ENCODE measurements at regions not wholly inside any gene's neighbourhood (a gene's known extent, or its start where the extent isn't known, plus 50 kb on each side); places are given as distances from the start of the nearest gene placed in this dataset.

GRCh38 chr15:70476441-70476840, 286.9 kb downstream of the UACA start:
- intact Hi-C loops (cut with DNase I), result loop anchor here in 1 of 10 donors (5.0 kb wide), 1 partner anchor 744 kb away; no protein-coding TSS in a partner anchor
- 97 to 99% (median 98%) methylated on average over 5 of the region's 5 CpGs for WGBS, 4 donors
- TF ChIP-seq CTCF (IDR thresholded peaks at IDR 0.05), result no peak
- TF ChIP-seq POLR2A (IDR thresholded peaks at IDR 0.05), result no peak
- Histone ChIP-seq H3K27ac (no peak overlapping the region), H3K4me3 (no peak overlapping the region), H3K27me3 (peaks cover 0 to 7% (median 0%) of the 10 kb centered on the region in 9 donors), H3K36me3 (no peaks in the 10 kb centered on the region), H3K9me3 (no peaks in the 10 kb centered on the region), H3K4me1 (peaks cover 0 to 62% (median 14%) of the 10 kb centered on the region in 12 donors)
- no peak for ATAC-seq
- DNase-seq, result no peak

- Histone ChIP-seq H3K4me3 (no peak overlapping the region), H3K9me3 (no peaks in the 10 kb centered on the region), H3K4me1 (peaks cover 0 to 56% (median 14%) of the 10 kb centered on the region in 12 donors), H3K27me3 (peaks cover 0 to 7% (median 0%) of the 10 kb centered on the region in 9 donors), H3K27ac (peak overlapping the region in 1 of 12 donors; percentile 94), H3K36me3 (no peaks in the 10 kb centered on the region)
- TF ChIP-seq CTCF (IDR thresholded peaks at IDR 0.05) (no peak), POLR2A (IDR thresholded peaks at IDR 0.05) (no peak)
- DNase-seq (no peak), ATAC-seq (no peak)
- intact Hi-C loops (cut with DNase I), result loop anchor here in 1 of 10 donors (5.0 kb wide), 1 partner anchor 744 kb away; no protein-coding TSS in a partner anchor
Measured at GRCh38 chr15:70475921-70476320, 287.4 kb downstream of the UACA start.

GRCh38 chr15:70475407-70475781, 288.0 kb downstream of the UACA start:
- H3K36me3 ChIP-seq, result no peaks in the 10 kb centered on the region
- peaks cover 0 to 7% (median 0%) of the 10 kb centered on the region in 9 donors for H3K27me3 ChIP-seq
- 79 to 92% (median 88%) methylated on average over 7 of the region's 7 CpGs for WGBS, 4 donors
- no peak for TF ChIP-seq POLR2A (IDR thresholded peaks at IDR 0.05)
- TF ChIP-seq CTCF (IDR thresholded peaks at IDR 0.05), result no peak
- H3K4me1 ChIP-seq, result peaks cover 0 to 51% (median 14%) of the 10 kb centered on the region in 12 donors
- peak overlapping the region in 8 of 12 donors; percentile 5 to 37 (median 19) for H3K4me3 ChIP-seq
- H3K27ac ChIP-seq, result peak overlapping the region in 7 of 12 donors; percentile 1 to 94 (median 54)
- no peaks in the 10 kb centered on the region for H3K9me3 ChIP-seq
- ATAC-seq, result no peak
- DNase-seq, result no peak
- intact Hi-C loops (cut with DNase I), result loop anchor here in 1 of 10 donors (5.0 kb wide), 1 partner anchor 743 kb away; no protein-coding TSS in a partner anchor

- Histone ChIP-seq H3K9me3 (no peaks in the 10 kb centered on the region), H3K27me3 (peaks cover 0 to 7% (median 0%) of the 10 kb centered on the region in 9 donors)
- WGBS, 4 donors, result 46 to 63% (median 56%) methylated on average over 36 of the region's 36 CpGs
Measured at GRCh38 chr15:70474471-70475406, 288.6 kb downstream of the UACA start.

More at GRCh38 chr15:70474471-70475406, 288.6 kb downstream of the UACA start:
- no peak for TF ChIP-seq POLR2A (IDR thresholded peaks at IDR 0.05)
- no peak for TF ChIP-seq CTCF (IDR thresholded peaks at IDR 0.05)
- Histone ChIP-seq H3K36me3 (no peaks in the 10 kb centered on the region), H3K27ac (peak overlapping the region in 11 of 12 donors; percentile 1 to 94 (median 45)), H3K4me1 (peaks cover 0 to 45% (median 14%) of the 10 kb centered on the region in 12 donors), H3K4me3 (peak overlapping the region in 8 of 12 donors; percentile 5 to 37 (median 19))
- peak; percentile 34 to 79 (median 45) for DNase-seq
- peak in 3 of 4 donors; percentile 38 to 68 (median 55) for ATAC-seq
- intact Hi-C loops (cut with DNase I), result loop anchor here in 1 of 10 donors (5.0 kb wide), 1 partner anchor 742 kb away; no protein-coding TSS in a partner anchor

Measured in heart left ventricle (tissue), 16 donors.